NCI-H2227 treated with DMSO at 0.1 percent for 48 hours (cell line): ENCODE measurements at regions not wholly inside any gene's neighbourhood (a gene's known extent, or its start where the extent isn't known, plus 50 kb on each side); places are given as distances from the start of the nearest gene placed in this dataset.
"Not testable (repeated sequence)": the region's sequence is repeated elsewhere in the genome, so short reads cannot be mapped to it uniquely, and the experiment has no call there.

ENCODE experiments used
- DNase-seq: peaks from one replicate; lab custom pipeline; 2025; lab: John Stamatoyannopoulos, UW

- no peak for DNase-seq
Observed at GRCh38 chr5:131005963-131006684, 158.9 kb downstream of the HINT1 start.

- DNase-seq = no peak
Observed at GRCh38 chr5:131001507-131001906, 163.5 kb downstream of the HINT1 start.

GRCh38 chr5:131000289-131000688, 164.8 kb downstream of the HINT1 start:
- no peak for DNase-seq

- not testable (repeated sequence) for DNase-seq
Observed at GRCh38 chr5:130996720-130997119, 168.3 kb downstream of the HINT1 start.

- DNase-seq = no peak
Observed at GRCh38 chr5:130995851-130996250, 169.2 kb downstream of the HINT1 start.

GRCh38 chr5:130995254-130995515, 169.9 kb downstream of the HINT1 start:
- no peak for DNase-seq

- no peak for DNase-seq
Observed at GRCh38 chr5:130994496-130995253, 170.4 kb downstream of the HINT1 start.

- no peak for DNase-seq
Observed at GRCh38 chr5:130992621-130993020, 172.4 kb downstream of the HINT1 start.

- no peak for DNase-seq
Observed at GRCh38 chr5:130992095-130992494, 173.0 kb downstream of the HINT1 start.

- DNase-seq = no peak
Observed at GRCh38 chr5:130985776-130986175, 179.3 kb downstream of the HINT1 start.

GRCh38 chr5:130981663-130982062, 183.4 kb downstream of the HINT1 start:
- no peak for DNase-seq

- DNase-seq = no peak
Observed at GRCh38 chr5:130978475-130978874, 186.6 kb downstream of the HINT1 start.

- no peak for DNase-seq
Observed at GRCh38 chr5:130976493-130976892, 188.6 kb downstream of the HINT1 start.

- no peak for DNase-seq
Observed at GRCh38 chr5:130975847-130976246, 189.2 kb downstream of the HINT1 start.

GRCh38 chr5:130975299-130975698, 189.8 kb downstream of the HINT1 start:
- DNase-seq = no peak

- DNase-seq = no peak
Observed at GRCh38 chr5:130974021-130974683, 190.9 kb downstream of the HINT1 start.

- DNase-seq = no peak
Observed at GRCh38 chr5:130966990-130967525, 198.0 kb downstream of the HINT1 start.

- DNase-seq = no peak
Observed at GRCh38 chr5:130965920-130966319, 199.1 kb downstream of the HINT1 start.

- no peak for DNase-seq
Observed at GRCh38 chr5:130965360-130965759, 199.7 kb downstream of the HINT1 start.

- no peak for DNase-seq
Observed at GRCh38 chr5:130964231-130965202, 200.5 kb downstream of the HINT1 start.

- no peak for DNase-seq
Observed at GRCh38 chr5:130963798-130964197, 201.3 kb downstream of the HINT1 start.

- DNase-seq = no peak
Observed at GRCh38 chr5:130957151-130957550, 207.9 kb downstream of the HINT1 start.
